ENCODE measurements at regions not wholly inside any gene's neighbourhood (a gene's known extent, or its start where the extent isn't known, plus 50 kb on each side); places are given as distances from the start of the nearest gene placed in this dataset.

GRCh38 chr3:25040748-25041147 is 387.3 kb upstream of the RARB start:
- POLR2A ChIA-PET, result no interaction called here
- DNase-seq (ENCODE audit: low read depth, low spot score), result no peak
- no peak for TF ChIP-seq CTCF (IDR thresholded peaks at IDR 0.05; ENCODE audit: low read depth, low read length)

DNA sequence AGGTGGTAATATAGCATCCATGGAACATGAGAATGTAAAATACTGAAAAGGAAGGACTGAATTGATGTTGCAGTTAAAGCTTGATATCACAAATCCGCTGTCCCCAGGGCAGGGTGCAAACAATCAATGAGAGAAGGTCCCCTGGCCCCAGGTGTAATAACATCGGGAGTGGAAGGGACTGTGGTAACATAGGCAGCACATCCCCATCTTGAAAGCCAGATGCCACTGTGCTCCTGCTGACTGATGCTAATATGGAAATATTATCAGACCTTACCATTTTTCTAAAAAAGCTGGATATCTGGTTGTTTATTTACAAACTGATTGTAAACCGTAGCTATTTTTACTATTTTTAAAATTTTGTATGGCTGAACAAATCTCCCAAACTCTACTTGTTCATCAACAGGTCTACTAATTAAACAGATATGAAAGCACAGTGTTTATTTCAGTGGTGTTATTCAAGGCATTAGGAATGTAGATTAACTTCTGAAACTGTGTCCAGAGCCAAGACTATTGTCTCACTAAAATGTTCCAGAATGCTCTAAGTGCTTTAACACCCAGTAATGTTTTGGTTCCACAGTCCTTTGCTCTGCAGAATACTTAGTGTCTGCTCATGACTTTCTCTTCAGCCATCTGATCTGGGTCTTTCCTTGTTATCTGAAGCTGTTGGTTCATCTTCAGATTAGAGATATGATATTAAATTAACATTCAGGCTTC is 386.0 kb upstream of the RARB start:
- H3K4me3 ChIP-seq (ENCODE audit: low read depth, low read length), result no peak overlapping the region
- H3K27ac ChIP-seq (ENCODE audit: low read depth, low read length), result no peak overlapping the region
- no peaks in the 10 kb centered on the region for H3K9me3 ChIP-seq (ENCODE audit: control insufficient read depth, insufficient read depth, low read length)
- DNase-seq (ENCODE audit: low read depth, low spot score), result no peak
- POLR2A ChIA-PET, result interaction anchor here (0.6 kb wide), 1 partner anchor 270 kb away, joined by 3 read pairs; no protein-coding TSS in a partner anchor
- CTCF ChIA-PET, result interaction anchor here (2.0 kb wide), 1 partner anchor 8 kb away, joined by 9 read pairs; no protein-coding TSS in a partner anchor
- no peaks in the 10 kb centered on the region for H3K27me3 ChIP-seq (ENCODE audit: control insufficient read depth, insufficient read depth, low read length)
- no peak for TF ChIP-seq CTCF (IDR thresholded peaks at IDR 0.05; ENCODE audit: low read depth, low read length)

More at GRCh38 chr3:25040748-25041147, 387.3 kb upstream of the RARB start:
- Histone ChIP-seq H3K27me3 (ENCODE audit: control insufficient read depth, insufficient read depth, low read length) (no peaks in the 10 kb centered on the region), H3K4me3 (ENCODE audit: low read depth, low read length) (no peak overlapping the region), H3K9me3 (ENCODE audit: control insufficient read depth, insufficient read depth, low read length) (no peaks in the 10 kb centered on the region), H3K27ac (ENCODE audit: low read depth, low read length) (no peak overlapping the region)
- CTCF ChIA-PET, result no interaction called here

- CTCF ChIA-PET, result interaction anchor here (0.7 to 2.0 kb wide), 2 partner anchors 9 to 32 kb away, joined by 3 to 9 read pairs; no protein-coding TSS in a partner anchor
Measured at GRCh38 chr3:25043177-25043576, 384.9 kb upstream of the RARB start.

GRCh38 chr3:25043749-25044148 is 384.3 kb upstream of the RARB start:
- Histone ChIP-seq H3K27ac (ENCODE audit: low read depth, low read length) (no peak overlapping the region), H3K4me3 (ENCODE audit: low read depth, low read length) (no peak overlapping the region), H3K27me3 (ENCODE audit: control insufficient read depth, insufficient read depth, low read length) (no peaks in the 10 kb centered on the region), H3K9me3 (ENCODE audit: control insufficient read depth, insufficient read depth, low read length) (no peaks in the 10 kb centered on the region)
- DNase-seq (ENCODE audit: low read depth, low spot score), result no peak
- ChIA-PET CTCF (interaction anchor here (2.0 kb wide), 1 partner anchor 10 kb away, joined by 9 read pairs; no protein-coding TSS in a partner anchor), POLR2A (no interaction called here)
- TF ChIP-seq CTCF (IDR thresholded peaks at IDR 0.05; ENCODE audit: low read depth, low read length), result no peak

More at GRCh38 chr3:25043177-25043576, 384.9 kb upstream of the RARB start:
- Histone ChIP-seq H3K27ac (ENCODE audit: low read depth, low read length) (no peak overlapping the region), H3K4me3 (ENCODE audit: low read depth, low read length) (no peak overlapping the region), H3K27me3 (ENCODE audit: control insufficient read depth, insufficient read depth, low read length) (no peaks in the 10 kb centered on the region), H3K9me3 (ENCODE audit: control insufficient read depth, insufficient read depth, low read length) (no peaks in the 10 kb centered on the region)
- no peak for DNase-seq (ENCODE audit: low read depth, low spot score)
- no peak for TF ChIP-seq CTCF (IDR thresholded peaks at IDR 0.05; ENCODE audit: low read depth, low read length)
- POLR2A ChIA-PET, result no interaction called here
